ENCODE measurements at regions not wholly inside any gene's neighbourhood (a gene's known extent, or its start where the extent isn't known, plus 50 kb on each side); places are given as distances from the start of the nearest gene placed in this dataset.

GRCh38 chr4:177826973-177827372 is 384.7 kb upstream of the AGA start:
- H3K79me1 ChIP-seq (ENCODE audit: low read depth in 1 of 2, low read length in 2 of 2), result no peaks in the 10 kb centered on the region
- no TSS peak for BruUV-seq (replicated peaks)
- H3K56ac ChIP-seq (ENCODE audit: extremely low read depth, insufficient read depth, low read length), result no peak overlapping the region
- no peak overlapping the region for H3K4me3 ChIP-seq (ENCODE audit: insufficient read depth, low read depth, low read length)
- H3K18ac ChIP-seq (ENCODE audit: low read depth, low read length), result no peak overlapping the region
- H2AK9ac ChIP-seq (replicated peaks; ENCODE audit: low read depth, low read length, poor library complexity), result no peak overlapping the region
- POLR2A ChIA-PET (ENCODE audit: unreplicated experiment), result no interaction called here
- H4K8ac ChIP-seq (ENCODE audit: low read depth in 2 of 2, low read length in 2 of 2), result no peak overlapping the region
- no peaks in the 10 kb centered on the region for H3K36me3 ChIP-seq (ENCODE audit: control insufficient read depth, insufficient read depth, low read length)
- DNase-seq, result no peak
- in situ Hi-C loops (cut with MboI; ENCODE audit: low sequenced_read_pairs) (no loop called here), intact Hi-C loops (cut with micrococcal nuclease) (no loop called here), dilution Hi-C loops (cut with HindIII; ENCODE audit: low sequenced_read_pairs, unreplicated experiment) (no loop called here)
- no peaks in the 10 kb centered on the region for H3K4me1 ChIP-seq (ENCODE audit: control insufficient read depth, insufficient read depth, low read length)
- no peak overlapping the region for H4K5ac ChIP-seq (ENCODE audit: low read depth, low read length)
- no peaks in the 10 kb centered on the region for H3K27me3 ChIP-seq (ENCODE audit: control insufficient read depth, insufficient read depth, low read length)
- no peak overlapping the region for H2BK20ac ChIP-seq (ENCODE audit: low read depth, low read length)
- no peak overlapping the region for H3K9ac ChIP-seq (ENCODE audit: low read depth, low read length)
- no peaks in the 10 kb centered on the region for H3K9me1 ChIP-seq (ENCODE audit: insufficient read depth, low read length)
- TF ChIP-seq CTCF (conservative IDR thresholded peaks at IDR 0.05; ENCODE audit: low read depth, low read length), result no peak
- TF ChIP-seq MAZ (IDR thresholded peaks at IDR 0.05; ENCODE audit: borderline replicate concordance, low read depth, low read length), result no peak
- no peak for TF ChIP-seq RCOR1 (IDR thresholded peaks at IDR 0.05; ENCODE audit: insufficient replicate concordance, low read length)
- TF ChIP-seq SMC3 (IDR thresholded peaks at IDR 0.05; ENCODE audit: low read depth, low read length), result no peak
- WGBS, 2 experiments (ENCODE audit: extremely low coverage in 2 of 2, insufficient read length in 1 of 2), result no CpG with 5 or more reads among the region's 1 CpG
- no peak overlapping the region for H4K91ac ChIP-seq (ENCODE audit: insufficient read depth, low read depth, low read length)
- CTCF ChIA-PET, result no interaction called here
- H2AFZ ChIP-seq (replicated peaks; ENCODE audit: low read length, poor library complexity), result no peak overlapping the region
- ATAC-seq (ENCODE audit: low read depth), result no peak
- no peak overlapping the region for H3K4ac ChIP-seq (ENCODE audit: low read depth, low read length)
- no peak overlapping the region for H2BK15ac ChIP-seq (ENCODE audit: low read depth, low read length)
- H3K4me2 ChIP-seq (ENCODE audit: low read depth, low read length), result no peak overlapping the region
- no peaks in the 10 kb centered on the region for H4K20me1 ChIP-seq (ENCODE audit: insufficient read depth, low read length)
- no peak overlapping the region for H3K27ac ChIP-seq (ENCODE audit: insufficient read depth, low read length)
- no peak overlapping the region for H3K14ac ChIP-seq (replicated peaks; ENCODE audit: low read depth, low read length)
- H2AK5ac ChIP-seq (ENCODE audit: low read depth, low read length), result no peak overlapping the region
- no peak overlapping the region for H3K23ac ChIP-seq (ENCODE audit: low read depth, low read length)
- H3K9me3 ChIP-seq (ENCODE audit: control insufficient read depth, insufficient read depth, low read length), result no peaks in the 10 kb centered on the region
- no peak overlapping the region for H2BK120ac ChIP-seq (ENCODE audit: low read depth, low read length)
- H2BK5ac ChIP-seq (ENCODE audit: low read depth, low read length, poor library complexity, severe bottlenecking), result no peak overlapping the region

Data from IMR-90 (cell line).